Kidney (tissue), 13 donors: ENCODE measurements at regions not wholly inside any gene's neighbourhood (a gene's known extent, or its start where the extent isn't known, plus 50 kb on each side); places are given as distances from the start of the nearest gene placed in this dataset.
A peak's percentile ranks its signal among the peaks of the same experiment; 100 is the strongest.
"Not testable (repeated sequence)": the region's sequence is repeated elsewhere in the genome, so short reads cannot be mapped to it uniquely, and the experiment has no call there.

Experiments used
- DNase-seq, 5 donors: peaks; one replicate each; pipeline ENCODE4 v3.0.0-alpha.2; 2013 to 2020
- FAIRE-seq: peaks from 2 replicates; lab custom pipeline; 2012; peaks lifted over from hg19 to GRCh38; lab: Jason Lieb, UNC
- H3K27ac ChIP-seq, 2 donors: one replicate each; pipeline ENCODE4 v1.7.0; 2013; ENCODE audit warnings: low read depth in 2 of 2, low read length in 2 of 2, inconsistent platforms in 1 of 2
- H3K27me3 ChIP-seq: one replicate; pipeline ENCODE4 v1.7.1; 2013; ENCODE audit warnings: low read length, inconsistent platforms; ENCODE audit not compliant: control insufficient read depth, insufficient read depth
- H3K36me3 ChIP-seq, 3 donors: one replicate each; pipeline versions ENCODE4 v1.7.0 to v1.7.1; 2013; ENCODE audit warnings: low read length in 3 of 3, control low read depth in 1 of 3, inconsistent platforms in 1 of 3; ENCODE audit not compliant: insufficient read depth in 3 of 3, control insufficient read depth in 2 of 3
- H3K4me1 ChIP-seq, 3 donors: one replicate each; pipeline versions ENCODE4 v1.7.0 to v1.7.1; 2013; ENCODE audit warnings: low read length in 3 of 3, inconsistent platforms in 1 of 3, low read depth in 1 of 3; ENCODE audit not compliant: control insufficient read depth in 2 of 3, insufficient read depth in 2 of 3
- H3K4me3 ChIP-seq, 3 donors: one replicate each; pipeline versions ENCODE4 v1.7.0 to v1.8.1; 2013; ENCODE audit warnings: low read length in 3 of 3, control low read depth in 1 of 3, inconsistent platforms in 1 of 3
- H3K9ac ChIP-seq, 3 donors: one replicate each; pipeline versions ENCODE4 v1.7.0 to v1.7.1; 2013; ENCODE audit warnings: low read length in 3 of 3, control low read depth in 1 of 3, inconsistent platforms in 1 of 3
- H3K9me3 ChIP-seq, 3 donors: one replicate each; pipeline versions ENCODE4 v1.7.0 to v1.7.1; 2013; ENCODE audit warnings: low read length in 3 of 3, control low read depth in 1 of 3, inconsistent platforms in 1 of 3; ENCODE audit not compliant: control insufficient read depth in 2 of 3, insufficient read depth in 1 of 3
- CTCF ChIP-seq: IDR thresholded peaks from 3 replicates; pipeline ENCODE4 v1.5.1; 2012; ENCODE audit warnings: mild to moderate bottlenecking, moderate library complexity, borderline replicate concordance; ENCODE audit not compliant: insufficient read depth; ENCODE audit errors: extremely low read depth
- intact Hi-C: fragments of 100-400 bp; cut with DNase I; formaldehyde crosslinking; loops from one replicate; pipeline ENCODE4 v1.11.1; 2022
- donor health status: control.
- donor health status: control.
- donor health status: control.
- donor health status: control.
- donor health status: control.
- donor health status: DM: yes; HTN: yes; CAD: no.
- donor health status: Normal renal cell carcinoma (clear cell type).

GRCh38 chr16:65570261-65570660, 448.4 kb upstream of the CDH11 start:
- H3K36me3 ChIP-seq = no peaks in the 10 kb centered on the region
- TF ChIP-seq CTCF = no peak
- H3K9me3 ChIP-seq = no peaks in the 10 kb centered on the region
- no peaks in the 10 kb centered on the region for H3K27me3 ChIP-seq
- no peak overlapping the region for H3K9ac ChIP-seq
- intact Hi-C loops = no loop called here
- FAIRE-seq (peak; percentile 29), DNase-seq (no peak)
- H3K4me3 ChIP-seq = no peak overlapping the region
- H3K4me1 ChIP-seq = no peaks in the 10 kb centered on the region
- no peak overlapping the region for H3K27ac ChIP-seq

DNA sequence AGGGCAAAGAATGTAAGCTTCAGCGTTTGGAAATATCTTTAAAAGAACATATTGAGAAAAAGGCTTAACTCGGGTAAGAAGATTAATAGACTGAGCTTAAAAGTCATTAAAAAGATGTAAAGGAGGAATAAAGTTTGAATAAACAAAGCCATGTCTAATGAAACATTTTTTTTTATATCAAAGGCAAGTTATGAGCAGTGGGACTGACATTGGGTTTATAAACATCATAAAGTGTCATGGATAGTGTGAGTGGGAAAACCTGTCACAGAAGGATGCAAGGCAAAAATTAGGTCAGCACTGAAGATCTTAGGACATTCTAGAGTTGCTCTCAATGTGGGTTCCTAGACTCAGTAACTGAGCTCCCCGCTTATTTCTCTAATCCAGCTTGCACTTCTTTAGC, 438.0 kb upstream of the CDH11 start:
- Histone ChIP-seq H3K36me3 (no peaks in the 10 kb centered on the region), H3K27ac (no peak overlapping the region), H3K9ac (no peak overlapping the region), H3K4me3 (no peak overlapping the region), H3K27me3 (no peaks in the 10 kb centered on the region), H3K4me1 (no peaks in the 10 kb centered on the region), H3K9me3 (no peaks in the 10 kb centered on the region)
- intact Hi-C loops = no loop called here
- no peak for TF ChIP-seq CTCF
- DNase-seq = peak in 1 of 5 donors; percentile 34
- FAIRE-seq = no peak

- H3K27ac ChIP-seq, DNase-seq, H3K36me3 ChIP-seq, H3K4me1 ChIP-seq, intact Hi-C loops, H3K4me3 ChIP-seq, FAIRE-seq, H3K9me3 ChIP-seq, H3K27me3 ChIP-seq, H3K9ac ChIP-seq: not testable (repeated sequence)
These were observed 427.8 kb upstream of the CDH11 start for GRCh38 chr16:65549689-65550088.

DNA sequence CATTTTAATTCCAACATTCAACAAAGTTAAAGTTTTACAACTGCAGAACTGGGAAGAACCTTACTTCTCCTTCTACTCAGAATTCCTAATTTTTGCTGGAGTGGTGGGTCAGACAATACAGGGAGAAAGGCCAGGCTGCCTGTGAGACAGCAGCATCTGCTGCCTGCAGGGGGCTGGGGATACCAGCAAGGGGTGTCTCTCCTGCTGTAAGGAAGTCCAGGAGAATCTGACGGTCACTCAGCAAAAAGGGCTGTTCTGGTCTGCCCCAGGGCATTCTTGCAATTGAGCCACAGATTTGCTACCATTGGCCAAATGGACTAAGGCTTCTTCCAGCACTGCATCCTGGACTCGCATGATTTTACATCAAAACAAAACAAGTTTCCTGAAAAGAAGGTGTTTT, 426.6 kb upstream of the CDH11 start:
- H3K36me3 ChIP-seq = no peaks in the 10 kb centered on the region
- no peak for TF ChIP-seq CTCF
- intact Hi-C loops = no loop called here
- no peaks in the 10 kb centered on the region for H3K27me3 ChIP-seq
- no peak for DNase-seq
- H3K9ac ChIP-seq = no peak overlapping the region
- FAIRE-seq = no peak
- no peak overlapping the region for H3K4me3 ChIP-seq
- no peak overlapping the region for H3K27ac ChIP-seq
- H3K4me1 ChIP-seq = peaks cover 0 to 3% (median 0%) of the 10 kb centered on the region in 3 donors
- no peaks in the 10 kb centered on the region for H3K9me3 ChIP-seq
